ENCODE measurements at regions not wholly inside any gene's neighbourhood (a gene's known extent, or its start where the extent isn't known, plus 50 kb on each side); places are given as distances from the start of the nearest gene placed in this dataset.

DNA sequence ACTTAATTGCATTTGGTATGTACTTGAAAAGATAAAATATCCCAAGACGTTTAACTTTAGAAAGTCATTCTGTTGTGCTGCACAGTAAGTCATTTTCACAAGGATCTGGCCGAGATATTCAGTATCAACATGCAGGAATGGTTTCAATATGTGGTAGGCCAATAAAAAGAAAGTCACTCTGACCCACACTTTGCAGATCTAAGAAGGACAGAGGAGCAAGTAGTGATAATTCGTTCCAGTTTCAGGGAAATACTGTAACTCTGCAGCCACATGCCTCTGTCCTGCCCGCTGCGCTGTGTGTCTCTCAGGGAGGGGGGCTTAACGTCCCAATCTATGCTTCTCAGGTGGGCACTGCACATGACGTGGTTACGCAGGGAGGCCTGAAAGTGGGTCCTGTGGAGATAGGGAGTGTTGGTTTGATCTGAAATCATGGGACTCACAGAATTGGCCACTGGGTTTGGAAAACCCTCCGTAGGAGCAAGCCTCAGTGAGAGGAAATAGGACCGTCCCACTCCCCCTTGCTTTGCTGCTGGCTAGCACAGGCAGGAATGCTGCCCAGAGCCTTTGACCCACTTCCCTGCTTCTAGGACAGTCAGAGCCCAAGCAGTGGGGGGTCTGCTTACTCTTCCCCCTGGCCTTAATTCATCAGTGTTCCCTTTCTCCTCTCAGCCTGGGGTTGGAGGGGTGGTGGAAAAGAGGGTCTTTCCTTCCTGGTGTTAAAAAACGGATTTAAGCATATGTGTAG, 314.7 kb upstream of the SPRED2 start:
- Mint-ChIP-seq H3K4me3 (no peak overlapping the region), H3K9me3 (peaks cover 5% of the 10 kb centered on the region), H3K4me1 (no peaks in the 10 kb centered on the region), H3K27ac (no peak overlapping the region), H3K36me3 (no peaks in the 10 kb centered on the region), H3K27me3 (peaks cover 8% of the 10 kb centered on the region)
- ATAC-seq (ENCODE audit: low read depth) = no peak
- no peak for DNase-seq (ENCODE audit: low spot score in 2 of 2)

GRCh38 chr2:65744477-65745200, 312.2 kb upstream of the SPRED2 start:
- H3K27ac Mint-ChIP-seq = no peak overlapping the region
- no peaks in the 10 kb centered on the region for H3K36me3 Mint-ChIP-seq
- peaks cover 18% of the 10 kb centered on the region for H3K27me3 Mint-ChIP-seq
- DNase-seq (ENCODE audit: low spot score in 2 of 2) (no peak), ATAC-seq (ENCODE audit: low read depth) (no peak)
- H3K4me1 Mint-ChIP-seq = no peaks in the 10 kb centered on the region
- H3K4me3 Mint-ChIP-seq = no peak overlapping the region
- peaks cover 5% of the 10 kb centered on the region for H3K9me3 Mint-ChIP-seq

GRCh38 chr2:65742977-65743376, 310.6 kb upstream of the SPRED2 start:
- Mint-ChIP-seq H3K4me3 (no peak overlapping the region), H3K27me3 (peaks cover 18% of the 10 kb centered on the region), H3K9me3 (peaks cover 2% of the 10 kb centered on the region), H3K36me3 (no peaks in the 10 kb centered on the region), H3K27ac (no peak overlapping the region), H3K4me1 (no peaks in the 10 kb centered on the region)
- ATAC-seq (ENCODE audit: low read depth) = no peak
- DNase-seq (ENCODE audit: low spot score in 2 of 2) = no peak

GRCh38 chr2:65739927-65740326, 307.5 kb upstream of the SPRED2 start:
- Mint-ChIP-seq H3K27ac (no peak overlapping the region), H3K27me3 (peaks cover 25% of the 10 kb centered on the region), H3K4me3 (no peak overlapping the region), H3K9me3 (no peaks in the 10 kb centered on the region), H3K36me3 (no peaks in the 10 kb centered on the region), H3K4me1 (no peaks in the 10 kb centered on the region)
- no peak for ATAC-seq (ENCODE audit: low read depth)
- no peak for DNase-seq (ENCODE audit: low spot score in 2 of 2)

- Mint-ChIP-seq H3K36me3 (no peaks in the 10 kb centered on the region), H3K27ac (no peak overlapping the region), H3K4me3 (no peak overlapping the region), H3K4me1 (no peaks in the 10 kb centered on the region), H3K9me3 (peaks cover 2% of the 10 kb centered on the region), H3K27me3 (peaks cover 23% of the 10 kb centered on the region)
- DNase-seq (ENCODE audit: low spot score in 2 of 2) (no peak), ATAC-seq (ENCODE audit: low read depth) (no peak)
Observed at GRCh38 chr2:65737452-65738011, 305.1 kb upstream of the SPRED2 start.

DNA sequence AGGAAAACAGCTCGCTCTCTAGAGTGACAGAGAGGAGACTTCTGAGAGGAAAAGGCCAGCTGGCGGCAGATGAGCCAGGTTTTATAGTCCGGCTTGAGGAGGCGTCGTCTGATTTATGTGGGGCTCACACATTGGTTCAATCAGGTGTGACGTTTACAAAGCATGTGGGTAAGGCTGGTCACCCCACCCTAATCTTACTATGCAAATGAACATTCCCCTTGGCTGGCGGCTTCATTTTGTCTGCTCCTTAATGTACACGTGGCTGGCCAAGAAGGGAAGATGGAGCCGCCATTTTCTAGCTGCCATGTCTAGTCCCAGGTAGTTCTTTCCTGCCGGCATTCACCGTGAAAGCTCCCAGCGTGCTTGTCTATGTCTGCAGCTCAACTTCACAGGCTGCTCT, 299.1 kb upstream of the SPRED2 start:
- DNase-seq (ENCODE audit: low spot score in 2 of 2) (no peak), ATAC-seq (ENCODE audit: low read depth) (no peak)
- peaks cover 7% of the 10 kb centered on the region for H3K27me3 Mint-ChIP-seq
- H3K4me3 Mint-ChIP-seq = no peak overlapping the region
- no peaks in the 10 kb centered on the region for H3K4me1 Mint-ChIP-seq
- peaks cover 3% of the 10 kb centered on the region for H3K9me3 Mint-ChIP-seq
- no peaks in the 10 kb centered on the region for H3K36me3 Mint-ChIP-seq
- H3K27ac Mint-ChIP-seq = no peak overlapping the region

DNA sequence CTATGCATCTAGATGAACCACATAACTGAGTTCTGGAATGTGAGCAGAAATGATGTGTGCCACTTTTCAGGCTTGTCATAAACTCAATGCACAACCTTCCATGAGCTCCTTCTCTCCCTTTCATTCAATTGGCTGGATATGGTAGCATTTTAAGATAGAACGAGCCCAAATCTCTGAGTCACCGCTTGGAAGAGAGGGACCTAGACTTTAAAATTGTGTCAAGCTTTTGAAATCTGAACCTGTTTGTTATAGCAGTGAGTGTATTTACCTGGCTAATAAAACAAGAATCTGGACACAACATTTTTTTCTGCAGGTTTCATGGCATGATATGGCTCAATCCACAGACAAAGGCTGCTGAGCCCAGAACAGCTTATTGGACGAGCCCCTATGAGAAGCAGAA, 297.8 kb upstream of the SPRED2 start:
- H3K27ac Mint-ChIP-seq = no peak overlapping the region
- ATAC-seq (ENCODE audit: low read depth) (no peak), DNase-seq (ENCODE audit: low spot score in 2 of 2) (no peak)
- H3K36me3 Mint-ChIP-seq = no peaks in the 10 kb centered on the region
- H3K4me1 Mint-ChIP-seq = no peaks in the 10 kb centered on the region
- no peak overlapping the region for H3K4me3 Mint-ChIP-seq
- H3K9me3 Mint-ChIP-seq = peaks cover 3% of the 10 kb centered on the region
- peaks cover 5% of the 10 kb centered on the region for H3K27me3 Mint-ChIP-seq

DNA sequence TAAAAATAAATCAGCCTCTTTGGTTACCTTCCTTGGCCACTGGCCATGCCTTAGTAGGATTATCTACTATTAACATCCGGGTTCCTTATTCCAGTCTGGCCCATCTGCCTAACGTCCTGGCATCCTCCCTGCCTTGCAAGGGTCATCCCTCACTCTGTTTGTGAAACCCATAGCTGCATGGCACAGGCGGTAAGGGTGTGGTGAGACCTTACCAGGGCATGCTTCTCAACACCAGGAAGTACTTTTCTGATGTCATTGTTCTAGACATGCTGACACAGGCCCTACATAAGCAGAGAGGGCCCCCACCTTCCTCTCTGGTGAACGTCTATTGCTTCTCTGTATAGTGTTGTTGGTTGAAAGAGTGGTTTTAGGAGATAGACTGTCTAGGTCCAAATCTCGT, 296.8 kb upstream of the SPRED2 start:
- peaks cover 3% of the 10 kb centered on the region for H3K27me3 Mint-ChIP-seq
- no peaks in the 10 kb centered on the region for H3K36me3 Mint-ChIP-seq
- no peaks in the 10 kb centered on the region for H3K4me1 Mint-ChIP-seq
- ATAC-seq (ENCODE audit: low read depth) = no peak
- no peak for DNase-seq (ENCODE audit: low spot score in 2 of 2)
- H3K4me3 Mint-ChIP-seq = no peak overlapping the region
- peaks cover 3% of the 10 kb centered on the region for H3K9me3 Mint-ChIP-seq
- no peak overlapping the region for H3K27ac Mint-ChIP-seq

DNA sequence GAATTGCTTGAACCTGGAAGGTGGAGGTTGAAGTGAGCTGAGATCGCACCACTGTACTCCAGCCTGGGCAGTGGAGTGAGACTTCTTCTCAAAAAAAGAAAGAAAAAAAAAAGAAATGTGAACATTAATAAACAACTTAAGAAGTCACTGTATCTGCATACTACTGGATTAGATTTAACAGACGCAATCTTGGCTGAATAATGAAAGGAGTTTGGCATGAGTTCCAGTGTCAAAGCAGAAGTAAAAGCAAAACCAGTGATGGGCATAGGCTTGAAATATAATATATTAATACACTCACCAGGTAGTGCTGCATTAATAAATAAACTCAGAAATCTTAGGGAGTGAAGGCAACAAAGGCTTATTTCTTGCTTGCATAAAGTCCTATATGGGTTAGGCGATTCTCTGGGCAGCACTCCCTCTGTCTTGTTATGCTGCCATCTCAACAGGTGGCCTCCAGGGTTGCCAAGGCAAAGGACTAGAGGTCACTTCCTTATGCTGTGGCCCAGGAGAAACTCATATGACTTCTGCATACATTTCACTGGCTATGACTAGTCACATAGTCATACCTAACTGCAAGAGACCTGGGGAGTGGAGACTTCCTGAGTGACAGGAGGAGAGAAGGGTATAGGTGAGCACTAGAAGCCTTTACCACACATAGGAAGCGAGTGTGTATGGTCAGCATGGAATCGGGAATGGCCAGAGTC, 296.2 kb upstream of the SPRED2 start:
- no peak overlapping the region for H3K27ac Mint-ChIP-seq
- ATAC-seq (ENCODE audit: low read depth) (no peak), DNase-seq (ENCODE audit: low spot score in 2 of 2) (no peak)
- no peaks in the 10 kb centered on the region for H3K4me1 Mint-ChIP-seq
- no peak overlapping the region for H3K4me3 Mint-ChIP-seq
- H3K9me3 Mint-ChIP-seq = peaks cover 1% of the 10 kb centered on the region
- no peaks in the 10 kb centered on the region for H3K36me3 Mint-ChIP-seq
- H3K27me3 Mint-ChIP-seq = peaks cover 3% of the 10 kb centered on the region

DNA sequence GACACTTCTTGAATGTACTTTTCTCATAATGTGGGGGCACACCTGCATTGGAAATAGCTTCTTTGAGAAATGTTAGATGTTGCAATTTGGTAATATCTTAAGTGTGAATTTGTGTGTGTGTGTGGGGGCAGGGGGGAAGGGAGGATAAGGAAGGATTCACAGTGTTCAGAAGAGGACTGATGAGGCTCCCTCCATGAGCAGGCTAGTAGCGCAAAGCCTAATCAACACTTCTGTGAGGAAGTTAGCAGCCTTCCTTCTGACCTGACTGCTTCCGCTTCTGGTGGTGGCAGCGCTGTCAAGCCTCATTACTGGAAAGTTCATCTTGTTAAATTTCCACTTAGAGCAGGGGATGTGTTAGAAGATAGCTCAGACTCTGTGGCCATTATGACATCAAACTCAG, 295.4 kb upstream of the SPRED2 start:
- DNase-seq (ENCODE audit: low spot score in 2 of 2) (no peak), ATAC-seq (ENCODE audit: low read depth) (no peak)
- H3K27ac Mint-ChIP-seq = no peak overlapping the region
- no peaks in the 10 kb centered on the region for H3K4me1 Mint-ChIP-seq
- no peak overlapping the region for H3K4me3 Mint-ChIP-seq
- H3K36me3 Mint-ChIP-seq = no peaks in the 10 kb centered on the region
- peaks cover 1% of the 10 kb centered on the region for H3K9me3 Mint-ChIP-seq
- H3K27me3 Mint-ChIP-seq = peaks cover 4% of the 10 kb centered on the region

DNA sequence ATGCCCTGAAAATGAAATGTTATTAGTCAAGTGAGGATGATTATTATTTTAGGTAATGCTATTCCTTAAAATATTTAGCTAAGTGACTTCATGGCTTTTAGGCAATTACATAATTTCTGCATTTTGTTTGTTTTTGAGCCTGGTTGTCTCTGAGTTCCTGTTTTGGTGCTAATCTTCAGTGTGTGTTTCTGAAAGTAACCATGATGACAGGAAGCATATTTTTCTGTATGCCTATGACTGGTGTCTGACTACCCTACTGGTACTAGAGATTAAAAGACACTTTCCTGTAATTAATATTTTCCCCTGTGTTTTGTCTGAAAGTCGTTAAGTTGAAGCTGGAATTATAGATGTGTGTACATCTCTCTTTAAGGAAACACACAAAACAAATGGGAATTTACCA, 295.0 kb upstream of the SPRED2 start:
- no peak overlapping the region for H3K4me3 Mint-ChIP-seq
- DNase-seq (ENCODE audit: low spot score in 2 of 2) (no peak), ATAC-seq (ENCODE audit: low read depth) (no peak)
- no peaks in the 10 kb centered on the region for H3K36me3 Mint-ChIP-seq
- H3K4me1 Mint-ChIP-seq = no peaks in the 10 kb centered on the region
- H3K27ac Mint-ChIP-seq = no peak overlapping the region
- H3K9me3 Mint-ChIP-seq = peaks cover 1% of the 10 kb centered on the region
- peaks cover 4% of the 10 kb centered on the region for H3K27me3 Mint-ChIP-seq

DNA sequence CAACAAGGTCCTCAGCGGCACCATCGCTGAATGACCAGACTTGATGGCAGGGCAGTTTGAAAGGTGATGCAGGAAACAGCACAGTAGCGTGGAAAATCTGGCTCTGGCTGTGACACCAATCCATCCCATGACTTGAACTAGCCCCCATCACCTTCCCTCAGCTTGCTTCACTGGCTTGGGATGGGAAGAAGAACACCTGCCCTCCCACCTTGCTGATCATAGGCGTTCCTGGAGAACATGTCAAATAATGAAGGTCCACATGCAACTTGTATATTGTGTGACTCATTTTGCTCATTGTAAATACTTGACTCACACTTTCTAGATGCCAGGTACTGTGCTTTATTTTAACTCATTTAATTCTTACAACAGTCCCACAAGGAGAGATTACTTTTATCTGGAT, 292.4 kb upstream of the SPRED2 start:
- no peak overlapping the region for H3K27ac Mint-ChIP-seq
- peaks cover 1% of the 10 kb centered on the region for H3K9me3 Mint-ChIP-seq
- ATAC-seq (ENCODE audit: low read depth) = no peak
- H3K27me3 Mint-ChIP-seq = peaks cover 2% of the 10 kb centered on the region
- no peak overlapping the region for H3K4me3 Mint-ChIP-seq
- no peaks in the 10 kb centered on the region for H3K36me3 Mint-ChIP-seq
- H3K4me1 Mint-ChIP-seq = no peaks in the 10 kb centered on the region
- DNase-seq (ENCODE audit: low spot score in 2 of 2) = no peak

- DNase-seq (ENCODE audit: low spot score in 2 of 2) = no peak
- Mint-ChIP-seq H3K9me3 (peaks cover 1% of the 10 kb centered on the region), H3K36me3 (no peaks in the 10 kb centered on the region), H3K4me3 (no peak overlapping the region), H3K27me3 (peaks cover 1% of the 10 kb centered on the region), H3K27ac (no peak overlapping the region), H3K4me1 (no peaks in the 10 kb centered on the region)
- no peak for ATAC-seq (ENCODE audit: low read depth)
Observed at GRCh38 chr2:65724336-65724735, 291.9 kb upstream of the SPRED2 start.
